ENCODE measurements at regions not wholly inside any gene's neighbourhood (a gene's known extent, or its start where the extent isn't known, plus 50 kb on each side); places are given as distances from the start of the nearest gene placed in this dataset.

Small RNA genes lying in the stretch of these regions (microRNA-seq; reads per million reads assigned to microRNA genes)
- 3.3 reads per million, percentile 4 among the genes with 10 or more reads in this experiment for gene MIR3144

Measured in HL-60 (cell line).